Transverse colon (tissue), 3 donors: ENCODE measurements at regions not wholly inside any gene's neighbourhood (a gene's known extent, or its start where the extent isn't known, plus 50 kb on each side); places are given as distances from the start of the nearest gene placed in this dataset.

Source experiments
- CTCF ChIP-seq, 5 experiments: fragments of 200-600 bp in 3 of 5; fragments of 450-650 bp in 2 of 5; sonication (generic) in 3 of 5; IDR thresholded peaks; 1 replicate in 2 of 5; 2 replicates in 3 of 5; pipeline ENCODE4 v1.5.1; 2016 to 2017; ENCODE audit warnings: antibody characterized with exemption in 5 of 5, inconsistent platforms in 3 of 5, mild to moderate bottlenecking in 2 of 5, moderate library complexity in 1 of 5
- EP300 ChIP-seq: sonication (generic); formaldehyde crosslinking; IDR thresholded peaks from one replicate; pipeline ENCODE4 v1.6.1; 2017; ENCODE audit warnings: antibody characterized with exemption, low read depth
- POLR2A ChIP-seq: fragments of 450-650 bp; IDR thresholded peaks from one replicate; pipeline ENCODE4 v1.6.1; 2016; ENCODE audit warnings: antibody characterized with exemption, mild to moderate bottlenecking, moderate library complexity

- TF ChIP-seq CTCF (IDR thresholded peaks at IDR 0.05) (no peak), POLR2A (no peak), EP300 (no peak)
Observed at GRCh38 chr7:33731912-33732311, 173.4 kb upstream of the BMPER start.
